Cardiac muscle cell (in vitro differentiated cells and primary cell): ENCODE measurements at regions not wholly inside any gene's neighbourhood (a gene's known extent, or its start where the extent isn't known, plus 50 kb on each side); places are given as distances from the start of the nearest gene placed in this dataset.

Experiments
- DNase-seq, 2 donors: peaks; one replicate each; pipeline versions ENCODE4 v3.0.0 to v3.0.0-alpha.2; 2010 to 2017; ENCODE audit warnings: low read depth in 1 of 2, low spot score in 1 of 2
- H3K27ac ChIP-seq: fragments of 200-600 bp; sonication (generic); 2 replicates; pipeline ENCODE4 v1.5.1; 2016
- H3K27me3 ChIP-seq: fragments of 200-600 bp; sonication (generic); 2 replicates; pipeline ENCODE4 v1.6.0; 2016; ENCODE audit warnings: control low read depth
- H3K36me3 ChIP-seq: fragments of 200-600 bp; sonication (generic); 2 replicates; pipeline ENCODE4 v1.5.1; 2016; ENCODE audit warnings: control low read depth
- H3K4me1 ChIP-seq: fragments of 200-600 bp; sonication (generic); 2 replicates; pipeline ENCODE4 v1.8.1; 2017; ENCODE audit warnings: low read depth, mild to moderate bottlenecking, mixed run types
- H3K4me3 ChIP-seq: fragments of 200-600 bp; sonication (generic); 2 replicates; pipeline ENCODE4 v1.5.1; 2016; ENCODE audit warnings: mild to moderate bottlenecking
- H3K9me3 ChIP-seq: fragments of 200-600 bp; sonication (generic); 2 replicates; pipeline ENCODE4 v1.5.1; 2017; ENCODE audit warnings: low read depth, mild to moderate bottlenecking, control low read depth
- TF ChIP-seq, protein P1 (sequence below): IDR thresholded peaks from 2 replicates; pipeline ENCODE4 v1.5.1; 2012; ENCODE audit warnings: low read depth, mild to moderate bottlenecking, low read length

DNA sequence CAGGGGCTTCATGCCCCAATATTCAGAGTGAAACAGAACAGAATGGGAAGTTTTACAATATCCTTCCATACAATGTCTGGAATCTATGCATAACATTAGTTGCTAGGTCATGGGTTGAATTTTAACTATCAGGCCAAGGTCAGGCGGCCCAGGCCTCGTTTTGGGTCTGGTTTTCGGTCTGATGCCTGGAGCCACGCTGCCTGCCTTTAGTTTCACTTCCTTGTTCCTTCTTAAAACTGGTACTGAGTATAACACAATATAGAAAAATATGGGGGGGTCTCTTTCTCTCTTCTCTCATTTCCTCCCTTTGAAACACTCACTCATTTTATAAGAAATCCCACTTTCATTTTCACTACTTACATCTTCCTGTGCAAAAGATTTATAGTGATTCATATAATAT is 1243.8 kb downstream of the CDY2B start:
- DNase-seq = no peak

GRCh38 chrY:16629146-16629545 is 1250.9 kb downstream of the CDY2B start:
- Histone ChIP-seq H3K36me3 (no peaks in the 10 kb centered on the region), H3K9me3 (no peaks in the 10 kb centered on the region), H3K4me1 (no peaks in the 10 kb centered on the region), H3K4me3 (no peak overlapping the region), H3K27ac (no peak overlapping the region), H3K27me3 (no peaks in the 10 kb centered on the region)
- peak in 1 of 2 donors; percentile 53 for DNase-seq
- TF ChIP-seq, protein P1, sequence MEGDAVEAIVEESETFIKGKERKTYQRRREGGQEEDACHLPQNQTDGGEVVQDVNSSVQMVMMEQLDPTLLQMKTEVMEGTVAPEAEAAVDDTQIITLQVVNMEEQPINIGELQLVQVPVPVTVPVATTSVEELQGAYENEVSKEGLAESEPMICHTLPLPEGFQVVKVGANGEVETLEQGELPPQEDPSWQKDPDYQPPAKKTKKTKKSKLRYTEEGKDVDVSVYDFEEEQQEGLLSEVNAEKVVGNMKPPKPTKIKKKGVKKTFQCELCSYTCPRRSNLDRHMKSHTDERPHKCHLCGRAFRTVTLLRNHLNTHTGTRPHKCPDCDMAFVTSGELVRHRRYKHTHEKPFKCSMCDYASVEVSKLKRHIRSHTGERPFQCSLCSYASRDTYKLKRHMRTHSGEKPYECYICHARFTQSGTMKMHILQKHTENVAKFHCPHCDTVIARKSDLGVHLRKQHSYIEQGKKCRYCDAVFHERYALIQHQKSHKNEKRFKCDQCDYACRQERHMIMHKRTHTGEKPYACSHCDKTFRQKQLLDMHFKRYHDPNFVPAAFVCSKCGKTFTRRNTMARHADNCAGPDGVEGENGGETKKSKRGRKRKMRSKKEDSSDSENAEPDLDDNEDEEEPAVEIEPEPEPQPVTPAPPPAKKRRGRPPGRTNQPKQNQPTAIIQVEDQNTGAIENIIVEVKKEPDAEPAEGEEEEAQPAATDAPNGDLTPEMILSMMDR = no peak

More for the DNA sequence above, 1243.8 kb downstream of the CDY2B start:
- Histone ChIP-seq H3K27ac (no peak overlapping the region), H3K36me3 (no peaks in the 10 kb centered on the region), H3K27me3 (no peaks in the 10 kb centered on the region), H3K4me1 (no peaks in the 10 kb centered on the region), H3K4me3 (no peak overlapping the region), H3K9me3 (no peaks in the 10 kb centered on the region)
- TF ChIP-seq, protein P1 = no peak

GRCh38 chrY:16627122-16627521 is 1252.9 kb downstream of the CDY2B start:
- no peaks in the 10 kb centered on the region for H3K9me3 ChIP-seq
- no peak for DNase-seq
- no peak overlapping the region for H3K4me3 ChIP-seq
- no peaks in the 10 kb centered on the region for H3K4me1 ChIP-seq
- no peaks in the 10 kb centered on the region for H3K36me3 ChIP-seq
- H3K27me3 ChIP-seq = no peaks in the 10 kb centered on the region
- no peak overlapping the region for H3K27ac ChIP-seq
- TF ChIP-seq, protein P1 = no peak

GRCh38 chrY:16616201-16616975 is 1263.6 kb downstream of the CDY2B start:
- peak in 1 of 2 donors; percentile 14 for DNase-seq
- TF ChIP-seq, protein P1 = no peak
- Histone ChIP-seq H3K36me3 (no peaks in the 10 kb centered on the region), H3K27me3 (no peaks in the 10 kb centered on the region), H3K27ac (no peak overlapping the region), H3K9me3 (no peaks in the 10 kb centered on the region), H3K4me1 (no peaks in the 10 kb centered on the region), H3K4me3 (no peak overlapping the region)

- Histone ChIP-seq H3K4me1 (no peaks in the 10 kb centered on the region), H3K27ac (no peak overlapping the region), H3K4me3 (no peak overlapping the region), H3K27me3 (no peaks in the 10 kb centered on the region), H3K36me3 (no peaks in the 10 kb centered on the region), H3K9me3 (no peaks in the 10 kb centered on the region)
- peak in 1 of 2 donors; percentile 1 for DNase-seq
- TF ChIP-seq, protein P1 = no peak
Measured at GRCh38 chrY:16608679-16609078, 1271.3 kb downstream of the CDY2B start.
